GM12878 (cell line): ENCODE measurements at regions not wholly inside any gene's neighbourhood (a gene's known extent, or its start where the extent isn't known, plus 50 kb on each side); places are given as distances from the start of the nearest gene placed in this dataset.

ENCODE experiments used
- ATAC-seq: fragments of 200-7000 bp; cut with Tn5 transposase; 3 replicates; pipeline ENCODE4 v1.9.1; 2020; ENCODE audit warnings: mild to moderate bottlenecking, moderate library complexity
- BruUV-seq: library from RNA; stranded (reverse); fragments of 400-500 nt; replicated peaks from 2 replicates; lab custom pipeline; 2021; lab: Mats Ljungman, UMichigan
- CTCF ChIA-PET: fragments of 300-600 bp; sonication (Branson Sonifier 250); formaldehyde crosslinking; extraction: SDS; loops from one replicate; lab custom pipeline; 2021; ENCODE audit warnings: inconsistent platforms; lab: Yijun Ruan, JAX
- POLR2A ChIA-PET: fragments of 350-600 bp; formaldehyde crosslinking; extraction: SDS; loops from one replicate; lab custom pipeline; 2021; ENCODE audit warnings: inconsistent platforms; lab: Charles Lee
- RAD21 ChIA-PET: fragments of 300-600 bp; sonication (Branson Sonifier 250); formaldehyde crosslinking; loops from one replicate; lab custom pipeline; 2023; ENCODE audit warnings: antibody characterized with exemption; ENCODE audit not compliant: unreplicated experiment; lab: Charles Lee
- SMC1A ChIA-PET: fragments of 300-600 bp; sonication (Branson Sonifier 250); formaldehyde crosslinking; loops from one replicate; lab custom pipeline; 2023; ENCODE audit not compliant: unreplicated experiment, uncharacterized antibody; lab: Charles Lee
- DNase-seq: peaks from one replicate; pipeline ENCODE4 v3.0.0-alpha.2; 2011; ENCODE audit warnings: low read depth, low spot score
- FAIRE-seq: peaks from 3 replicates; lab custom pipeline; 2011; peaks lifted over from hg19 to GRCh38; lab: Jason Lieb, UNC
- H2AFZ ChIP-seq: 2 replicates; pipeline ENCODE4 v1.6.0; 2011; ENCODE audit warnings: low read depth, low read length, control low read depth; ENCODE audit not compliant: control insufficient read depth
- H3K27ac ChIP-seq: 2 replicates; pipeline ENCODE4 v1.5.1; 2011; ENCODE audit warnings: control low read depth; ENCODE audit not compliant: control insufficient read depth, insufficient read depth
- H3K27me3 ChIP-seq, 2 experiments: replicated peaks in 1 of 2; 2 replicates each; pipeline versions ENCODE4 v1.6.0 to v1.6.1; 2011; ENCODE audit warnings: low read length in 1 of 2; ENCODE audit not compliant: control insufficient read depth in 2 of 2, insufficient read depth in 2 of 2
- H3K36me3 ChIP-seq, 2 experiments: 2 replicates each; pipeline ENCODE4 v1.5.1; 2011; ENCODE audit warnings: low read length in 1 of 2; ENCODE audit not compliant: control insufficient read depth in 2 of 2, insufficient read depth in 2 of 2
- H3K4me1 ChIP-seq: 2 replicates; pipeline ENCODE4 v1.6.1; 2011; ENCODE audit warnings: mild to moderate bottlenecking, low read length, moderate library complexity, mixed read lengths; ENCODE audit not compliant: control insufficient read depth, insufficient read depth
- H3K4me2 ChIP-seq: 2 replicates; pipeline ENCODE4 v1.6.0; 2011; ENCODE audit warnings: control low read depth; ENCODE audit not compliant: control insufficient read depth, insufficient read depth
- H3K4me3 ChIP-seq: fragments of 200-600 bp; sonication (generic); 2 replicates; pipeline ENCODE4 v1.5.1; 2016
- H3K79me2 ChIP-seq: 2 replicates; pipeline ENCODE4 v1.6.0; 2011; ENCODE audit warnings: low read length; ENCODE audit not compliant: control insufficient read depth, insufficient read depth
- H3K9ac ChIP-seq: 2 replicates; pipeline ENCODE4 v1.8.0; 2011; ENCODE audit warnings: low read length, control low read depth, mixed read lengths; ENCODE audit not compliant: control insufficient read depth, insufficient read depth
- H3K9me3 ChIP-seq: replicated peaks from 3 replicates; pipeline ENCODE4 v1.5.1; 2011; ENCODE audit warnings: mild to moderate bottlenecking, low read length; ENCODE audit not compliant: control insufficient read depth, insufficient read depth
- H4K20me1 ChIP-seq: 2 replicates; pipeline ENCODE4 v1.6.0; 2011; ENCODE audit not compliant: control insufficient read depth, insufficient read depth
- BHLHE40 ChIP-seq, 2 experiments: fragments of 450-650 bp in 1 of 2; IDR thresholded peaks; 2 replicates each; pipeline ENCODE4 v1.6.1; 2011 to 2017; ENCODE audit warnings: low read depth in 2 of 2, borderline replicate concordance in 1 of 2, improper control_type of control experiment in 1 of 2, low read length in 1 of 2, mild to moderate bottlenecking in 1 of 2
- CREB1 ChIP-seq: IDR thresholded peaks from 2 replicates; pipeline ENCODE4 v1.6.1; 2012; ENCODE audit warnings: low read depth, mild to moderate bottlenecking, inconsistent platforms
- GABPA ChIP-seq: IDR thresholded peaks from 2 replicates; pipeline ENCODE4 v1.6.1; 2014; ENCODE audit warnings: antibody characterized with exemption, low read depth, mild to moderate bottlenecking, inconsistent platforms
- HCFC1 ChIP-seq: fragments of 150-350 bp; IDR thresholded peaks from 2 replicates; pipeline ENCODE4 v1.6.1; 2014; ENCODE audit warnings: low read length
- HDAC2 ChIP-seq: fragments of 200-600 bp; sonication (generic); IDR thresholded peaks from 2 replicates; pipeline ENCODE4 v1.6.1; 2017
- MYC ChIP-seq: IDR thresholded peaks from 2 replicates; pipeline ENCODE4 v1.6.1; 2011; ENCODE audit warnings: mild to moderate bottlenecking, low read length, moderate library complexity, inconsistent platforms; ENCODE audit not compliant: insufficient read depth, insufficient replicate concordance, insufficient read length, severe bottlenecking
- PAX5 ChIP-seq: IDR thresholded peaks from 2 replicates; pipeline ENCODE4 v1.6.1; 2011; ENCODE audit warnings: low read depth, low read length, borderline replicate concordance
- SIX5 ChIP-seq: IDR thresholded peaks from 2 replicates; pipeline ENCODE4 v1.6.1; 2011; ENCODE audit warnings: mild to moderate bottlenecking, low read depth, low read length, moderate library complexity; ENCODE audit not compliant: severe bottlenecking
- ZNF207 ChIP-seq: fragments of 450-650 bp; IDR thresholded peaks from 2 replicates; pipeline ENCODE4 v1.6.1; 2014; ENCODE audit warnings: antibody characterized with exemption, mild to moderate bottlenecking, borderline replicate concordance
- WGBS: methylation state at CpG from one replicate; pipeline ENCODE4 v1.1.6; 2016; ENCODE audit warnings: low lambda C conversion rate; ENCODE audit not compliant: insufficient replicate concordance, insufficient coverage; ENCODE audit errors: missing lambda C conversion rate; 5-methylcytosine and 5-hydroxymethylcytosine counted together
- in situ Hi-C: fragments of 300-500 bp; cut with MboI; formaldehyde crosslinking; loops from 9 replicates; pipeline ENCODE4 v1.14.3; 2018; ENCODE audit warnings: mixed read lengths
- intact Hi-C: fragments of 100-400 bp; cut with micrococcal nuclease; formaldehyde crosslinking; loops from one replicate; pipeline ENCODE4 v1.14.2; 2022; ENCODE audit not compliant: unreplicated experiment
- TF ChIP-seq, protein P1 (sequence below): fragments of 450-650 bp; IDR thresholded peaks from 2 replicates; pipeline ENCODE4 v1.6.1; 2017; ENCODE audit warnings: antibody characterized with exemption, mild to moderate bottlenecking, moderate library complexity
- TF ChIP-seq, protein P2 (sequence below), 3 experiments: IDR thresholded peaks in 2 of 3; conservative IDR thresholded peaks in 1 of 3; 2 replicates each; pipeline ENCODE4 v1.5.1; 2011; ENCODE audit warnings: low read depth in 3 of 3, low read length in 3 of 3, mild to moderate bottlenecking in 3 of 3, control low read depth in 2 of 3, moderate library complexity in 2 of 3, inconsistent platforms in 1 of 3, mixed read lengths in 1 of 3; ENCODE audit not compliant: control insufficient read depth in 2 of 3, insufficient read depth in 1 of 3; ENCODE audit errors: extremely low read depth in 1 of 3
- TF ChIP-seq, protein P3 (sequence below): IDR thresholded peaks from 2 replicates; pipeline ENCODE4 v1.6.1; 2012; ENCODE audit warnings: low read depth, low read length, improper control_type of control experiment
- TF ChIP-seq, protein P4 (sequence below): IDR thresholded peaks from 2 replicates; pipeline ENCODE4 v1.6.1; 2011; ENCODE audit warnings: low read depth, low read length, improper control_type of control experiment, borderline replicate concordance

DNA sequence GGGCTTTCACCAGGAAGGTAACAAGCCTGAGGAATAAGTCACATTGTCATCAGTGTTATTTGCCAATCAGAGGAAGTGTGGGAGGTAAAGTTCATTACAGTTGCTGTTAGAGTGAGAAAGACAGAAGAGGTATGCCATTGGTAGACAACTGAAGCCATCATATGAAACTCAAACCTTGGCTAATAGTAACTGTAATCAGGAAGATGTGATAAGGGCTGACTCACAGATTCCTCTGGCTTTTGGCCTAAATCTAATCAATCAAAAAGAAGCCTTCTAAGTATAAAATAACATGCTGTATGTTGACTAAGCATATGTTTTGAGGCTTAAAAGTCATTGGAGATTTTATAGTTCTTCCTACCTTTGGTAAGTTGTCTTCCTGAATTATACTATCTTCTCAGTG lies 242.8 kb downstream of the PCDH7 start:
- Histone ChIP-seq H3K27me3 (no peaks in the 10 kb centered on the region), H3K4me2 (no peak overlapping the region), H3K27ac (no peak overlapping the region), H3K79me2 (no peaks in the 10 kb centered on the region), H3K36me3 (no peaks in the 10 kb centered on the region), H3K9me3 (no peaks in the 10 kb centered on the region), H3K9ac (no peak overlapping the region), H2AFZ (no peak overlapping the region), H3K4me1 (no peaks in the 10 kb centered on the region), H3K4me3 (no peak overlapping the region), H4K20me1 (no peaks in the 10 kb centered on the region)
- in situ Hi-C loops (no loop called here), intact Hi-C loops (no loop called here)
- SMC1A ChIA-PET, result no interaction called here
- no TSS peak for BruUV-seq
- ATAC-seq (no peak), FAIRE-seq (no peak), DNase-seq (no peak)
- CTCF ChIA-PET, result no interaction called here
- RAD21 ChIA-PET, result no interaction called here
- POLR2A ChIA-PET, result no interaction called here
- no peak for TF ChIP-seq PAX5

DNA sequence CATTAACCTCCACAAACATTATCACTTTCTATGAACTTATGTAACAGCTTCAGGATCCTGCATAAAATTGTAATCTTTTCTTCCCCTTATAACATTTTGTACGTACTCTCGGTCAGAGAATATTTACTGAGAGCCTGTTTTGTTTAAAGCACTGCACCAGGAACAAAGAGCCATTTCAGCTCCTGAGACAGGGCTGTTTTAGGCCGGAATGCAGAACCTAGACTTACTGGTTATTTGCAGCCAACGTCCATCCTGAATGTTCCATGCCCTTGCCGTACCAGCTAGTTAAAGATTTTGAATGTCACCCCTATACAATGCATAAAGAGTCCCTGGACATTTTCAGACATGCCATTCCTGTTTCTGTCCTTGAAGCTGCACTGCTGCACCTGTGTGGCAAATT lies 248.8 kb downstream of the PCDH7 start:
- POLR2A ChIA-PET, result no interaction called here
- no peaks in the 10 kb centered on the region for H3K4me1 ChIP-seq
- no peak for FAIRE-seq
- H4K20me1 ChIP-seq, result no peaks in the 10 kb centered on the region
- ATAC-seq, result no peak
- SMC1A ChIA-PET, result no interaction called here
- no peak overlapping the region for H3K9ac ChIP-seq
- no peak overlapping the region for H3K4me2 ChIP-seq
- DNase-seq, result no peak
- H3K4me3 ChIP-seq, result no peak overlapping the region
- in situ Hi-C loops, result no loop called here
- RAD21 ChIA-PET, result no interaction called here
- no TSS peak for BruUV-seq
- H3K27ac ChIP-seq, result no peak overlapping the region
- no peaks in the 10 kb centered on the region for H3K79me2 ChIP-seq
- H3K9me3 ChIP-seq, result no peaks in the 10 kb centered on the region
- 7% methylated on average over 5 of the region's 5 CpGs for WGBS
- no peak overlapping the region for H2AFZ ChIP-seq
- H3K27me3 ChIP-seq, result no peaks in the 10 kb centered on the region
- CTCF ChIA-PET, result no interaction called here
- intact Hi-C loops, result no loop called here
- H3K36me3 ChIP-seq, result no peaks in the 10 kb centered on the region
- TF ChIP-seq HCFC1, result no peak
- TF ChIP-seq ZNF207, result no peak
- TF ChIP-seq SIX5, result no peak
- TF ChIP-seq, protein P1, sequence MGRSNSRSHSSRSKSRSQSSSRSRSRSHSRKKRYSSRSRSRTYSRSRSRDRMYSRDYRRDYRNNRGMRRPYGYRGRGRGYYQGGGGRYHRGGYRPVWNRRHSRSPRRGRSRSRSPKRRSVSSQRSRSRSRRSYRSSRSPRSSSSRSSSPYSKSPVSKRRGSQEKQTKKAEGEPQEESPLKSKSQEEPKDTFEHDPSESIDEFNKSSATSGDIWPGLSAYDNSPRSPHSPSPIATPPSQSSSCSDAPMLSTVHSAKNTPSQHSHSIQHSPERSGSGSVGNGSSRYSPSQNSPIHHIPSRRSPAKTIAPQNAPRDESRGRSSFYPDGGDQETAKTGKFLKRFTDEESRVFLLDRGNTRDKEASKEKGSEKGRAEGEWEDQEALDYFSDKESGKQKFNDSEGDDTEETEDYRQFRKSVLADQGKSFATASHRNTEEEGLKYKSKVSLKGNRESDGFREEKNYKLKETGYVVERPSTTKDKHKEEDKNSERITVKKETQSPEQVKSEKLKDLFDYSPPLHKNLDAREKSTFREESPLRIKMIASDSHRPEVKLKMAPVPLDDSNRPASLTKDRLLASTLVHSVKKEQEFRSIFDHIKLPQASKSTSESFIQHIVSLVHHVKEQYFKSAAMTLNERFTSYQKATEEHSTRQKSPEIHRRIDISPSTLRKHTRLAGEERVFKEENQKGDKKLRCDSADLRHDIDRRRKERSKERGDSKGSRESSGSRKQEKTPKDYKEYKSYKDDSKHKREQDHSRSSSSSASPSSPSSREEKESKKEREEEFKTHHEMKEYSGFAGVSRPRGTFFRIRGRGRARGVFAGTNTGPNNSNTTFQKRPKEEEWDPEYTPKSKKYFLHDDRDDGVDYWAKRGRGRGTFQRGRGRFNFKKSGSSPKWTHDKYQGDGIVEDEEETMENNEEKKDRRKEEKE, result no peak
- TF ChIP-seq, protein P2, sequence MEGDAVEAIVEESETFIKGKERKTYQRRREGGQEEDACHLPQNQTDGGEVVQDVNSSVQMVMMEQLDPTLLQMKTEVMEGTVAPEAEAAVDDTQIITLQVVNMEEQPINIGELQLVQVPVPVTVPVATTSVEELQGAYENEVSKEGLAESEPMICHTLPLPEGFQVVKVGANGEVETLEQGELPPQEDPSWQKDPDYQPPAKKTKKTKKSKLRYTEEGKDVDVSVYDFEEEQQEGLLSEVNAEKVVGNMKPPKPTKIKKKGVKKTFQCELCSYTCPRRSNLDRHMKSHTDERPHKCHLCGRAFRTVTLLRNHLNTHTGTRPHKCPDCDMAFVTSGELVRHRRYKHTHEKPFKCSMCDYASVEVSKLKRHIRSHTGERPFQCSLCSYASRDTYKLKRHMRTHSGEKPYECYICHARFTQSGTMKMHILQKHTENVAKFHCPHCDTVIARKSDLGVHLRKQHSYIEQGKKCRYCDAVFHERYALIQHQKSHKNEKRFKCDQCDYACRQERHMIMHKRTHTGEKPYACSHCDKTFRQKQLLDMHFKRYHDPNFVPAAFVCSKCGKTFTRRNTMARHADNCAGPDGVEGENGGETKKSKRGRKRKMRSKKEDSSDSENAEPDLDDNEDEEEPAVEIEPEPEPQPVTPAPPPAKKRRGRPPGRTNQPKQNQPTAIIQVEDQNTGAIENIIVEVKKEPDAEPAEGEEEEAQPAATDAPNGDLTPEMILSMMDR (IDR thresholded peaks at IDR 0.05 in 2 of 3, conservative IDR thresholded peaks at IDR 0.05 in 1 of 3; ENCODE audit: control insufficient read depth in 2 of 3, extremely low read depth in 1 of 3, insufficient read depth in 1 of 3, low read depth in 3 of 3, low read length in 3 of 3), result no peak
- TF ChIP-seq CREB1, result no peak
- TF ChIP-seq BHLHE40 (IDR thresholded peaks at IDR 0.05; ENCODE audit: borderline replicate concordance in 1 of 2, low read depth in 2 of 2, low read length in 1 of 2), result no peak
- TF ChIP-seq GABPA, result no peak
- TF ChIP-seq, protein P3, sequence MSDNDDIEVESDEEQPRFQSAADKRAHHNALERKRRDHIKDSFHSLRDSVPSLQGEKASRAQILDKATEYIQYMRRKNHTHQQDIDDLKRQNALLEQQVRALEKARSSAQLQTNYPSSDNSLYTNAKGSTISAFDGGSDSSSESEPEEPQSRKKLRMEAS, result no peak
- no peak for TF ChIP-seq MYC
- TF ChIP-seq, protein P4, sequence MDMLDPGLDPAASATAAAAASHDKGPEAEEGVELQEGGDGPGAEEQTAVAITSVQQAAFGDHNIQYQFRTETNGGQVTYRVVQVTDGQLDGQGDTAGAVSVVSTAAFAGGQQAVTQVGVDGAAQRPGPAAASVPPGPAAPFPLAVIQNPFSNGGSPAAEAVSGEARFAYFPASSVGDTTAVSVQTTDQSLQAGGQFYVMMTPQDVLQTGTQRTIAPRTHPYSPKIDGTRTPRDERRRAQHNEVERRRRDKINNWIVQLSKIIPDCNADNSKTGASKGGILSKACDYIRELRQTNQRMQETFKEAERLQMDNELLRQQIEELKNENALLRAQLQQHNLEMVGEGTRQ, result no peak
- TF ChIP-seq HDAC2, result no peak
